ENCODE measurements at regions not wholly inside any gene's neighbourhood (a gene's known extent, or its start where the extent isn't known, plus 50 kb on each side); places are given as distances from the start of the nearest gene placed in this dataset.

DNA sequence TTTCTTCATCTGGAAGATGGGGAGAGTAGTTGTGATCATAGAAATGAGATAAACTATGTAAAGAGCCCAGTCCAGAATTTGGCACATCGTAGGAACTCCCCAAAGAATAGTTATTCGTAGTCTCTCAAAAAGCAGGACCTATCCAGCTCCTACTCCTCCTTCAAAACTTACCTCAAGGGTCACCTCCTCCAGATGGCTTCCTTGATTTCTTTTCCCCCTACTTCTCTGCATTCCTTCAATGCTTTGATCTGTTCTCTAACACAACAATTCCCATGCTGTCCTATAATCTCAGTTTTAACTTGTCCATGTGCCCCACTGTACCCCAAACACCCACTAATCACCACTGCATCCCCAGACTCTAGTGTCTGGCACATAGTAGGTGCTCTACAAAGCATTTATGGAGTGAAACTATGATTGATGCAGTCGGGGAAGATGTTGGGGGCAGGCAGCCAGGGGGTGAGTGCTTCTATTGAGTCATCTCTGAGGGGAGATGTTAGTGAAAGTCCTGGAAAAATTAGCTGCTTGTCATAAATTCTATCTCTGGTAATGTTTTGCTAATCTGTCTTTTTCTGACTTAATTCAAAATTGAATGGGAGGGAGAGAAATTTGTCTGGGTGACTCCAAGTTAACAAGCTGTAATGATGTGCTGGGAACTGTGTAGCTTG lies 181.3 kb upstream of the KCNG1 start:
- intact Hi-C loops (cut with DNase I; ENCODE audit: low total_unique reads), result no loop called here
- Histone ChIP-seq H3K4me3 (no peak overlapping the region), H3K36me3 (no peaks in the 10 kb centered on the region), H3K9me3 (no peaks in the 10 kb centered on the region), H3K4me1 (no peaks in the 10 kb centered on the region), H3K27me3 (peaks cover 0 to 12% (median 0%) of the 10 kb centered on the region in 3 donors), H3K27ac (no peak overlapping the region)
- no peak for DNase-seq
- WGBS, 5 donors, result 48 to 72% (median 59%) methylated on average over 3 of the region's 3 CpGs
- TF ChIP-seq EP300 (IDR thresholded peaks at IDR 0.05), result no peak
- TF ChIP-seq, protein P1, sequence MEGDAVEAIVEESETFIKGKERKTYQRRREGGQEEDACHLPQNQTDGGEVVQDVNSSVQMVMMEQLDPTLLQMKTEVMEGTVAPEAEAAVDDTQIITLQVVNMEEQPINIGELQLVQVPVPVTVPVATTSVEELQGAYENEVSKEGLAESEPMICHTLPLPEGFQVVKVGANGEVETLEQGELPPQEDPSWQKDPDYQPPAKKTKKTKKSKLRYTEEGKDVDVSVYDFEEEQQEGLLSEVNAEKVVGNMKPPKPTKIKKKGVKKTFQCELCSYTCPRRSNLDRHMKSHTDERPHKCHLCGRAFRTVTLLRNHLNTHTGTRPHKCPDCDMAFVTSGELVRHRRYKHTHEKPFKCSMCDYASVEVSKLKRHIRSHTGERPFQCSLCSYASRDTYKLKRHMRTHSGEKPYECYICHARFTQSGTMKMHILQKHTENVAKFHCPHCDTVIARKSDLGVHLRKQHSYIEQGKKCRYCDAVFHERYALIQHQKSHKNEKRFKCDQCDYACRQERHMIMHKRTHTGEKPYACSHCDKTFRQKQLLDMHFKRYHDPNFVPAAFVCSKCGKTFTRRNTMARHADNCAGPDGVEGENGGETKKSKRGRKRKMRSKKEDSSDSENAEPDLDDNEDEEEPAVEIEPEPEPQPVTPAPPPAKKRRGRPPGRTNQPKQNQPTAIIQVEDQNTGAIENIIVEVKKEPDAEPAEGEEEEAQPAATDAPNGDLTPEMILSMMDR (IDR thresholded peaks at IDR 0.05), result no peak
- TF ChIP-seq POLR2AphosphoS5 (IDR thresholded peaks at IDR 0.05), result no peak
- no peak for TF ChIP-seq POLR2A (IDR thresholded peaks at IDR 0.05)

DNA sequence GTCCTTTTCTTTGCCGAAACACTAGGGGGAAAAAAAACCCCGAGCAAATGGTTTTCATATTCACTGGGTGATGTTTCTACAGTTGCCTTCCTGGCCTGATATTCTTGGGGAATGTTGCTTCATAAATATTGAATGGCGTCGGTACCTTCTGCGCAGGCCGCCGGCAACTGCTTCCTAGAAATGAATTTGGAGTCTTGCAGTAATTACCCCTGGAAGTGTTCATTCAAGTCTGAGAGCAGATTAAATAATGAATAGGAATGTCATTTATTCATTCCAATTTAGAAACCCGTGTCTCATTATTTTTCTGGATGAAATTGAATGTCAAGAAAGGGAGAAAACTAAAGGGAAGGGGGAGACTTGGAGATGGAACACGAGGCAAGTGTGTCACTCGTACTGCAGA lies 179.4 kb upstream of the KCNG1 start:
- TF ChIP-seq POLR2AphosphoS5 (IDR thresholded peaks at IDR 0.05) (no peak), POLR2A (IDR thresholded peaks at IDR 0.05) (no peak), EP300 (IDR thresholded peaks at IDR 0.05) (no peak)
- TF ChIP-seq, protein P1 (IDR thresholded peaks at IDR 0.05), result no peak
- intact Hi-C loops (cut with DNase I; ENCODE audit: low total_unique reads), result no loop called here
- Histone ChIP-seq H3K27me3 (peaks cover 0 to 7% (median 0%) of the 10 kb centered on the region in 3 donors), H3K9me3 (no peaks in the 10 kb centered on the region), H3K27ac (no peak overlapping the region), H3K36me3 (no peaks in the 10 kb centered on the region), H3K4me3 (no peak overlapping the region), H3K4me1 (no peaks in the 10 kb centered on the region)
- no peak for DNase-seq
- 73 to 85% (median 79%) methylated on average over 10 of the region's 10 CpGs for WGBS, 5 donors

DNA sequence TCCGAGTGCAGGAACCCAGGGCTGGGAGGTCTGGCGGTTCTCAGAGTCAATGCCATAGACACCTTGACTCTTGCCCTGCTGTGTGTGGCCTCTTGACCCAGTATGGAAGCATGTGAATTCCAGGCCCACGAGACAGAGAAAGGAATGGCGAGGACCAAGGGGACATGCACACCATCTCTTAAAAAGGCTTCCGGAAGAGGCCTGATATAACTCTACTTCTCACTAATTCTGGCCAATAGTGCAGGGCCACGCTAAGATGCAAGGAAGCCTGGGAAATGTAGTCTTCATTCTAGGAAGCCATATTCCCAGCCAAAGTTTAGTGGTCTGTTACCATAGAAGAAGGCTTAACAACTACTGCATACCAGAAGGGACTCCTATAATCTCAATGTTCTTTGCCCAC lies 177.0 kb upstream of the KCNG1 start:
- H3K4me1 ChIP-seq, result no peaks in the 10 kb centered on the region
- no peak for DNase-seq
- H3K36me3 ChIP-seq, result no peaks in the 10 kb centered on the region
- no peaks in the 10 kb centered on the region for H3K9me3 ChIP-seq
- no peak overlapping the region for H3K4me3 ChIP-seq
- intact Hi-C loops (cut with DNase I; ENCODE audit: low total_unique reads), result no loop called here
- TF ChIP-seq POLR2A (IDR thresholded peaks at IDR 0.05) (no peak), POLR2AphosphoS5 (IDR thresholded peaks at IDR 0.05) (no peak), EP300 (IDR thresholded peaks at IDR 0.05) (no peak)
- TF ChIP-seq, protein P1 (IDR thresholded peaks at IDR 0.05), result no peak
- 68 to 84% (median 79%) methylated on average over 6 of the region's 6 CpGs for WGBS, 5 donors
- H3K27ac ChIP-seq, result no peak overlapping the region
- H3K27me3 ChIP-seq, result peaks cover 0 to 28% (median 5%) of the 10 kb centered on the region in 3 donors

DNA sequence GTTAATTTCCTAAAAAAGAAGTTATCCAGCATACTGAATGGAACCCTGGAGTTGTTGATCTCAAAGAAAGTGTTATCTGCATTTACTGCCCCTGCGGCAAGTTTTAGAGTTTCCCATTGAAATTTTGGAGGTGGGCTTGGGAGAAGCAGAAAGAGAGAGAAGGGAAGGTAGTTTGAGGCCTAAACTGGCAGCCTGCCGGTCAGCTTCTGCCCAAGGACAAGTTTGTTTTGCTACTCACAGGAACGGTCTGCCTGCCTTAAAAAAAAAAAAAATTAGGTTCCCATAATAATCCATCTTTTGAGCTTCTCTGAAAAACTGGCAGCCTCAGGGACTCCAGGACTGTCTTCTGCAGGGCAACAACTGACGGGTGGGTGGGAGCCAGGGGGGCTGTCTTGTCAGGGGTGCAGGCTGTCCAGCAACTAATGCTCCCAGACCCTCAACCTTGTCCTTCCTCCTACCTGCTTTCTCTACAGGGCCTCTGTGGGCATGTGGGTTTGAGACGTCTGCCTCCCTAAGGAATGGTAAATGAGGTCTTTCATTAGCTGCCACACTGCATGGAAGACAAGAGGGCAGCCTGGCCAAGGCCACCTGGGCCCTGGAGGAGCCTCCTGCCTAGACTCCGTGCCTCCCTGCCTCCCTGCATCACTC lies 176.1 kb upstream of the KCNG1 start:
- Histone ChIP-seq H3K27me3 (peaks cover 0 to 31% (median 5%) of the 10 kb centered on the region in 3 donors), H3K4me3 (no peak overlapping the region), H3K36me3 (no peaks in the 10 kb centered on the region), H3K9me3 (no peaks in the 10 kb centered on the region), H3K4me1 (no peaks in the 10 kb centered on the region), H3K27ac (no peak overlapping the region)
- intact Hi-C loops (cut with DNase I; ENCODE audit: low total_unique reads), result no loop called here
- DNase-seq, result no peak
- TF ChIP-seq EP300 (IDR thresholded peaks at IDR 0.05) (no peak), POLR2A (IDR thresholded peaks at IDR 0.05) (no peak), POLR2AphosphoS5 (IDR thresholded peaks at IDR 0.05) (no peak)
- TF ChIP-seq, protein P1 (IDR thresholded peaks at IDR 0.05), result no peak
- 75 to 84% (median 77%) methylated on average over 6 of the region's 6 CpGs for WGBS, 5 donors

Data from stomach (tissue), 8 donors.